Smooth muscle cell (in vitro differentiated cells): ENCODE measurements at regions not wholly inside any gene's neighbourhood (a gene's known extent, or its start where the extent isn't known, plus 50 kb on each side); places are given as distances from the start of the nearest gene placed in this dataset.

ENCODE experiments used
- DNase-seq: peaks from one replicate; lab custom pipeline; 2025; ENCODE audit not compliant: unreplicated experiment; lab: John Stamatoyannopoulos, UW
- H2AFZ ChIP-seq: fragments of 200-600 bp; sonication (generic); 2 replicates; pipeline ENCODE4 v1.6.0; 2016; ENCODE audit warnings: antibody characterized with exemption, low read depth, mild to moderate bottlenecking
- H3F3A ChIP-seq: fragments of 200-600 bp; sonication (generic); 2 replicates; pipeline ENCODE4 v1.6.0; 2017; ENCODE audit warnings: antibody characterized with exemption, low read depth
- H3K27ac ChIP-seq: fragments of 200-600 bp; sonication (generic); 2 replicates; pipeline ENCODE4 v1.5.1; 2016; ENCODE audit warnings: low read depth, mild to moderate bottlenecking
- H3K27me3 ChIP-seq: fragments of 200-600 bp; sonication (generic); 2 replicates; pipeline ENCODE4 v1.6.1; 2016; ENCODE audit warnings: low read depth, mild to moderate bottlenecking
- H3K36me3 ChIP-seq: fragments of 200-600 bp; sonication (generic); 2 replicates; pipeline ENCODE4 v1.5.1; 2016; ENCODE audit warnings: low read depth
- H3K4me1 ChIP-seq: fragments of 200-600 bp; sonication (generic); 2 replicates; pipeline ENCODE4 v1.5.1; 2016; ENCODE audit warnings: low read depth
- H3K4me2 ChIP-seq: fragments of 200-600 bp; sonication (generic); 2 replicates; pipeline ENCODE4 v1.6.0; 2016; ENCODE audit warnings: mild to moderate bottlenecking
- H3K4me3 ChIP-seq: fragments of 200-600 bp; sonication (generic); 2 replicates; pipeline ENCODE4 v1.5.1; 2016; ENCODE audit warnings: mild to moderate bottlenecking
- H3K79me2 ChIP-seq: fragments of 200-600 bp; sonication (generic); 2 replicates; pipeline ENCODE4 v1.6.0; 2016; ENCODE audit warnings: low read depth, mild to moderate bottlenecking
- H3K9ac ChIP-seq: fragments of 200-600 bp; sonication (generic); 2 replicates; pipeline ENCODE4 v1.6.0; 2016; ENCODE audit warnings: low read depth
- H3K9me3 ChIP-seq: fragments of 200-600 bp; sonication (generic); replicated peaks from 2 replicates; pipeline ENCODE4 v1.5.1; 2016; ENCODE audit warnings: low read depth
- H4K20me1 ChIP-seq: fragments of 200-600 bp; sonication (generic); 2 replicates; pipeline ENCODE4 v1.6.0; 2016; ENCODE audit warnings: low read depth
- WGBS: methylation state at CpG from one replicate; pipeline ENCODE4 v1.1.7; 2016; ENCODE audit warnings: low lambda C conversion rate; 5-methylcytosine and 5-hydroxymethylcytosine counted together
- TF ChIP-seq, protein P1 (sequence below): fragments of 200-600 bp; sonication (generic); IDR thresholded peaks from 2 replicates; pipeline ENCODE4 v1.5.1; 2017; ENCODE audit warnings: borderline replicate concordance, mild to moderate bottlenecking, antibody characterized with exemption; ENCODE audit not compliant: insufficient read depth, poor library complexity, severe bottlenecking

DNA sequence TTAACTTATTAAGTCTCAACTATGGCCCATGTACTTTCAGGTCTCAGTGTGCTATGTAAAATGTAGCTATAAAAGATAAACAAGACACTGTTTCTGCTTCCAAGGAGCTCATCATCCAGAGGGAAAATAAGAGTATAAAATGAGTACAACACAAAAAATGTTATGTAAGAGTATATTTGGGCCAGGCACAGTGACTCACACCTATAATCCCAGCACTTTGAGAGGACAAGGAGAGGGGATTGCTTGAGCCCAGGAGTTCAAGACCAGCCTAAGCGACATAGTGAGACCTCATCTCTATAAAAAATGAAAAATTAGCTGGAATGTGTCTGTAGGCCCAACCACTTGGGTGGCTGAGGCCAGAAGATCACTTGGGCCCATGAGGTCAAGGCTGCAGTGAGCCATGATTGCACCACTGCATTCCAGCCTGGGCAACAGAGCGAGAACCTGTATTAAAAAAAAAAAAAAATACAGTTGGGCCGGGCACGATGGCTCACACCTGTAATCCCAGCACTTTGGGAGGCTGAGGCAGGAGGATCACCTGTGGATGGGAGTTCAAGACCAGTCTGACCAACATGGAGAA, 124.0 kb downstream of the EDN1 start:
- TF ChIP-seq, protein P1, sequence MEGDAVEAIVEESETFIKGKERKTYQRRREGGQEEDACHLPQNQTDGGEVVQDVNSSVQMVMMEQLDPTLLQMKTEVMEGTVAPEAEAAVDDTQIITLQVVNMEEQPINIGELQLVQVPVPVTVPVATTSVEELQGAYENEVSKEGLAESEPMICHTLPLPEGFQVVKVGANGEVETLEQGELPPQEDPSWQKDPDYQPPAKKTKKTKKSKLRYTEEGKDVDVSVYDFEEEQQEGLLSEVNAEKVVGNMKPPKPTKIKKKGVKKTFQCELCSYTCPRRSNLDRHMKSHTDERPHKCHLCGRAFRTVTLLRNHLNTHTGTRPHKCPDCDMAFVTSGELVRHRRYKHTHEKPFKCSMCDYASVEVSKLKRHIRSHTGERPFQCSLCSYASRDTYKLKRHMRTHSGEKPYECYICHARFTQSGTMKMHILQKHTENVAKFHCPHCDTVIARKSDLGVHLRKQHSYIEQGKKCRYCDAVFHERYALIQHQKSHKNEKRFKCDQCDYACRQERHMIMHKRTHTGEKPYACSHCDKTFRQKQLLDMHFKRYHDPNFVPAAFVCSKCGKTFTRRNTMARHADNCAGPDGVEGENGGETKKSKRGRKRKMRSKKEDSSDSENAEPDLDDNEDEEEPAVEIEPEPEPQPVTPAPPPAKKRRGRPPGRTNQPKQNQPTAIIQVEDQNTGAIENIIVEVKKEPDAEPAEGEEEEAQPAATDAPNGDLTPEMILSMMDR = no peak
- H3K27ac ChIP-seq = no peak overlapping the region
- H3K9me3 ChIP-seq = no peaks in the 10 kb centered on the region
- H3K4me3 ChIP-seq = no peak overlapping the region
- no peak overlapping the region for H2AFZ ChIP-seq
- DNase-seq = no peak
- H3F3A ChIP-seq = no peaks in the 10 kb centered on the region
- no peaks in the 10 kb centered on the region for H3K36me3 ChIP-seq
- no peak overlapping the region for H3K9ac ChIP-seq
- WGBS = 87% methylated on average over 4 of the region's 4 CpGs
- no peaks in the 10 kb centered on the region for H3K27me3 ChIP-seq
- H4K20me1 ChIP-seq = no peaks in the 10 kb centered on the region
- no peak overlapping the region for H3K4me2 ChIP-seq
- H3K79me2 ChIP-seq = no peaks in the 10 kb centered on the region
- H3K4me1 ChIP-seq = no peaks in the 10 kb centered on the region

DNA sequence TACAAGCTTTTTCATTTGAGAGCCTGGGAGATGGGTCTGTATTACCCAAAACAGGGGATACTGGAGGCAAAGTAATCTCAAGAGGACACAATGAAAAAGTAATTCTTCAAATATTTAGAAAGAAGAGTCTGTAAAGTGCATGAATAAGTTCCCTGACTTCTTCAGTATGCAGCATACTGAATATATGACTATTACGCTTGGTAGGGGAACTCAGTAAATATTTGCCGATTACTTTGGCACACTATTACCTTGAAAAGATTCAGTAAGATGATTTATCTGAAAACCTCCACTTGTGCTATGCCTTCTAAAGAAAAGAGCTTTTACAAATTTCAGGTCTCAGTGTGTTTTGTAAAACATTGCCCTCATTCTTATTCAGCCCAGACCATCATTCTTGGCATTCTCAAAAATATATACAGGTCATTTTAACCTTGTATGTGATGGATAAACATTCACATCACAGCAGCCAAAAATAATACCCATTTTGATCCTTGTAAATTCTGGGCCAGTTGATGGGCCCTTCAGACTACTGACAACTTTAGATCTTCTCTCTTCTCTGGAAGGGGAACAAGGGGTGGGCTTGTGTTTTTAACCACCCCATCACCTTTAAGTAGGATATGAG, 125.9 kb downstream of the EDN1 start:
- Histone ChIP-seq H3K4me3 (no peak overlapping the region), H3K79me2 (no peaks in the 10 kb centered on the region), H3K27me3 (no peaks in the 10 kb centered on the region), H4K20me1 (no peaks in the 10 kb centered on the region), H3K9ac (no peak overlapping the region), H3K4me2 (no peak overlapping the region), H2AFZ (no peak overlapping the region), H3K4me1 (peaks cover 8% of the 10 kb centered on the region), H3K9me3 (no peaks in the 10 kb centered on the region), H3F3A (no peaks in the 10 kb centered on the region), H3K27ac (no peak overlapping the region), H3K36me3 (no peaks in the 10 kb centered on the region)
- WGBS = 98% methylated on average over 2 of the region's 2 CpGs
- DNase-seq = no peak
- TF ChIP-seq, protein P1 = no peak

DNA sequence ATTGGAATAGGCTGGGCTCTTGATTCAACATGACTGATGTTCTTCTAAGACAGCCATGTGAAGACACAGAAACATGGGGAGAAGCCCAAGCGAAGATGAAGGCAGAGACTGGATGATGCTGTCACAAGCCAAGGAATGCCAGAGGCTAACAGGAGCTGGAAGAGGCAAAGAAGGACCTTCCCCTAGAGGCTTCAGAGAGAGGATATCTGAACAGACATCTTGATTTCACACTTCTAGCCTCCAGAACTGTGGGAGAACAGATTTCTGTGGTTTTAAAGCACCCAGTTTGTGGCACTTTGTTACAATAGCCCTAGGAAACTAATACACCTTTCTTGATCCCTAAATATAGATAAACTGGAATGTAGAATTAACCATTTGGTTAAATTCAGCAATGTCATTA, 127.0 kb downstream of the EDN1 start:
- Histone ChIP-seq H3K4me1 (peaks cover 10% of the 10 kb centered on the region), H3K4me3 (no peak overlapping the region), H3K4me2 (no peak overlapping the region), H3K79me2 (no peaks in the 10 kb centered on the region), H3K27me3 (no peaks in the 10 kb centered on the region), H3K36me3 (no peaks in the 10 kb centered on the region), H2AFZ (no peak overlapping the region), H4K20me1 (no peaks in the 10 kb centered on the region), H3K9me3 (no peaks in the 10 kb centered on the region), H3K27ac (no peak overlapping the region), H3K9ac (no peak overlapping the region), H3F3A (no peaks in the 10 kb centered on the region)
- no peak for DNase-seq
- TF ChIP-seq, protein P1 = no peak
- 96% methylated on average over 1 of the region's 1 CpG for WGBS

DNA sequence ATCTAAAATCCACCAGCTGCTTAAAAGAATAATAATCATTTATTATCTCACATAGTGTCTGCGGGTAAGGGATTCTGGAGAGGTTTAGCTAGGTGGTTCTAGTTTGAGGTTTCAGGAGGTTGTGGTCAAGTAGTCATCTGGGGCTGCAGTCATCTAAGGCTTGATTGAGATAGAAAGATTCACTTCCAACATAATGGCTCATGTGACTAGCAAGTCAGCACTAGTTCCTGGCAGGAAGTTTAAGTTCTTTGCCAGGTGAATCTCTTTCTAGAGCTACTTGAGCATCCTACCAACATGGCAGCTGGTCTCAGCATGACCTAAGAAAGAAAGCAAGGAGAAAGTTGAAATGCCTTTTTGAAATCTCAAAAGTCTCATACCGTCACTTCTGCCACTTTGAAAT, 128.8 kb downstream of the EDN1 start:
- Histone ChIP-seq H3K9ac (no peak overlapping the region), H4K20me1 (no peaks in the 10 kb centered on the region), H3K36me3 (no peaks in the 10 kb centered on the region), H2AFZ (no peak overlapping the region), H3F3A (no peaks in the 10 kb centered on the region), H3K27me3 (no peaks in the 10 kb centered on the region), H3K9me3 (no peaks in the 10 kb centered on the region), H3K4me3 (no peak overlapping the region), H3K27ac (no peak overlapping the region), H3K4me2 (no peak overlapping the region), H3K4me1 (peaks cover 23% of the 10 kb centered on the region), H3K79me2 (no peaks in the 10 kb centered on the region)
- WGBS = 92% methylated on average over 2 of the region's 2 CpGs
- no peak for DNase-seq
- TF ChIP-seq, protein P1 = no peak
